Smooth muscle cell (in vitro differentiated cells): ENCODE measurements at regions not wholly inside any gene's neighbourhood (a gene's known extent, or its start where the extent isn't known, plus 50 kb on each side); places are given as distances from the start of the nearest gene placed in this dataset.

Source experiments
- DNase-seq: peaks from one replicate; lab custom pipeline; 2025; ENCODE audit not compliant: unreplicated experiment; lab: John Stamatoyannopoulos, UW
- H2AFZ ChIP-seq: fragments of 200-600 bp; sonication (generic); 2 replicates; pipeline ENCODE4 v1.6.0; 2016; ENCODE audit warnings: antibody characterized with exemption, low read depth, mild to moderate bottlenecking
- H3F3A ChIP-seq: fragments of 200-600 bp; sonication (generic); 2 replicates; pipeline ENCODE4 v1.6.0; 2017; ENCODE audit warnings: antibody characterized with exemption, low read depth
- H3K27ac ChIP-seq: fragments of 200-600 bp; sonication (generic); 2 replicates; pipeline ENCODE4 v1.5.1; 2016; ENCODE audit warnings: low read depth, mild to moderate bottlenecking
- H3K27me3 ChIP-seq: fragments of 200-600 bp; sonication (generic); 2 replicates; pipeline ENCODE4 v1.6.1; 2016; ENCODE audit warnings: low read depth, mild to moderate bottlenecking
- H3K36me3 ChIP-seq: fragments of 200-600 bp; sonication (generic); 2 replicates; pipeline ENCODE4 v1.5.1; 2016; ENCODE audit warnings: low read depth
- H3K4me1 ChIP-seq: fragments of 200-600 bp; sonication (generic); 2 replicates; pipeline ENCODE4 v1.5.1; 2016; ENCODE audit warnings: low read depth
- H3K4me2 ChIP-seq: fragments of 200-600 bp; sonication (generic); 2 replicates; pipeline ENCODE4 v1.6.0; 2016; ENCODE audit warnings: mild to moderate bottlenecking
- H3K4me3 ChIP-seq: fragments of 200-600 bp; sonication (generic); 2 replicates; pipeline ENCODE4 v1.5.1; 2016; ENCODE audit warnings: mild to moderate bottlenecking
- H3K79me2 ChIP-seq: fragments of 200-600 bp; sonication (generic); 2 replicates; pipeline ENCODE4 v1.6.0; 2016; ENCODE audit warnings: low read depth, mild to moderate bottlenecking
- H3K9ac ChIP-seq: fragments of 200-600 bp; sonication (generic); 2 replicates; pipeline ENCODE4 v1.6.0; 2016; ENCODE audit warnings: low read depth
- H3K9me3 ChIP-seq: fragments of 200-600 bp; sonication (generic); replicated peaks from 2 replicates; pipeline ENCODE4 v1.5.1; 2016; ENCODE audit warnings: low read depth
- H4K20me1 ChIP-seq: fragments of 200-600 bp; sonication (generic); 2 replicates; pipeline ENCODE4 v1.6.0; 2016; ENCODE audit warnings: low read depth
- CTCF ChIP-seq: fragments of 200-600 bp; sonication (generic); IDR thresholded peaks from 2 replicates; pipeline ENCODE4 v1.5.1; 2017; ENCODE audit warnings: borderline replicate concordance, mild to moderate bottlenecking, antibody characterized with exemption; ENCODE audit not compliant: insufficient read depth, poor library complexity, severe bottlenecking

GRCh38 chr16:27005386-27005785 is 61.3 kb upstream of the C16orf82 start:
- peaks cover 5% of the 10 kb centered on the region for H3K27me3 ChIP-seq
- no peak for TF ChIP-seq CTCF
- H3F3A ChIP-seq: no peaks in the 10 kb centered on the region
- no peak overlapping the region for H2AFZ ChIP-seq
- H3K9ac ChIP-seq: no peak overlapping the region
- no peaks in the 10 kb centered on the region for H3K9me3 ChIP-seq
- no peaks in the 10 kb centered on the region for H3K79me2 ChIP-seq
- H3K4me1 ChIP-seq: peaks cover 5% of the 10 kb centered on the region
- no peaks in the 10 kb centered on the region for H3K36me3 ChIP-seq
- no peak overlapping the region for H3K27ac ChIP-seq
- no peak overlapping the region for H3K4me2 ChIP-seq
- H4K20me1 ChIP-seq: no peaks in the 10 kb centered on the region
- no peak for DNase-seq
- H3K4me3 ChIP-seq: no peak overlapping the region
